ENCODE measurements at regions not wholly inside any gene's neighbourhood (a gene's known extent, or its start where the extent isn't known, plus 50 kb on each side); places are given as distances from the start of the nearest gene placed in this dataset.

GRCh38 chr6:165186041-165186440 is 123.4 kb downstream of the C6orf118 start:
- no peak for TF ChIP-seq CTCF (IDR thresholded peaks at IDR 0.05)

GRCh38 chr6:165184192-165184979 is 125.0 kb downstream of the C6orf118 start:
- no peak for TF ChIP-seq CTCF (IDR thresholded peaks at IDR 0.05)

- no peak for TF ChIP-seq CTCF (IDR thresholded peaks at IDR 0.05)
Measured at GRCh38 chr6:165183496-165184140, 125.8 kb downstream of the C6orf118 start.

- no peak for TF ChIP-seq CTCF (IDR thresholded peaks at IDR 0.05)
Measured at GRCh38 chr6:165183071-165183470, 126.3 kb downstream of the C6orf118 start.

- TF ChIP-seq CTCF (IDR thresholded peaks at IDR 0.05), result no peak
Measured at GRCh38 chr6:165181951-165182414, 127.4 kb downstream of the C6orf118 start.

- TF ChIP-seq CTCF (IDR thresholded peaks at IDR 0.05), result no peak
Measured at GRCh38 chr6:165178056-165178455, 131.3 kb downstream of the C6orf118 start.

GRCh38 chr6:165173484-165173883 is 135.9 kb downstream of the C6orf118 start:
- TF ChIP-seq CTCF (IDR thresholded peaks at IDR 0.05), result no peak
